Panc1 (cell line): ENCODE measurements at regions not wholly inside any gene's neighbourhood (a gene's known extent, or its start where the extent isn't known, plus 50 kb on each side); places are given as distances from the start of the nearest gene placed in this dataset.

Experiments
- REST ChIP-seq, 2 experiments: IDR thresholded peaks; 2 replicates each; pipeline ENCODE4 v1.6.1; 2011 to 2012; ENCODE audit warnings: low read depth in 2 of 2, control low read depth in 1 of 2, low read length in 1 of 2, mild to moderate bottlenecking in 1 of 2, moderate library complexity in 1 of 2; ENCODE audit not compliant: insufficient read depth in 1 of 2
- TF ChIP-seq, protein P1 (sequence below): fragments of 450-650 bp; IDR thresholded peaks from 2 replicates; pipeline ENCODE4 v1.5.1; 2017; ENCODE audit warnings: mild to moderate bottlenecking

DNA sequence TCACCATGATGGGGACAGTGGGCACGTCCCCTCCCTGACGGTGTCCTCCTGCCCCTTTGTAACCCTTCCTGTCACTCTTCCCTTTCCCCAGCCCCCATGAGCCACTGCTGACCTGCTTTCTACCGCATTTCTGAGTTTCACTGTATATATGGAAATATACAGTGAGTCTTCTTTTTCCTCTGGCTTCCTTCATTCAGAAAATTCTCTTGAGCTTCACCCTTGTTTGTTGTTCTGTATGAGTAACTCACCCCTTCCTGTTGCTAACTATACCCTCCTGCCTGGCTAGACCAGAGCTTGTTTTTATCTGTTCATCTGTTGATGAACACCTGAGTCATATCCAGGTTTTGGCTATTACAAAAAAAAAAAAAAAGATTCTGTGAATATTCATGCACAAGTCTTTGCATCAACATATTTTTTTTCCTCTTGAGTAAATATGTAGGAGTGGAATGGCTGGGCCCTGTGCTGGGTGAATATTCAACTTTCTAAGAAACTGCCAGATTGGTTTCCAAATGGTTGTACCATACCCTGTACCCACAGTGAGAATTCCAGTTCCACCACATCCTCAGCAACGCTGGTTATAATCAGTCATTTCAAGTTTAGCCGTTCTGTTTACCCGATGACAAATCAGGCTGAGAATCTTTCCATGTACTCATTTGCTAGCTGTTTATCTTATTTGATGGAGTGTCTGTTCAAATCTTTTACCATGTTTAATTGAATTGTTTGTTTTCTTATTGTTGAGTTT lies 62.0 kb downstream of the IGF2 start:
- TF ChIP-seq, protein P1, sequence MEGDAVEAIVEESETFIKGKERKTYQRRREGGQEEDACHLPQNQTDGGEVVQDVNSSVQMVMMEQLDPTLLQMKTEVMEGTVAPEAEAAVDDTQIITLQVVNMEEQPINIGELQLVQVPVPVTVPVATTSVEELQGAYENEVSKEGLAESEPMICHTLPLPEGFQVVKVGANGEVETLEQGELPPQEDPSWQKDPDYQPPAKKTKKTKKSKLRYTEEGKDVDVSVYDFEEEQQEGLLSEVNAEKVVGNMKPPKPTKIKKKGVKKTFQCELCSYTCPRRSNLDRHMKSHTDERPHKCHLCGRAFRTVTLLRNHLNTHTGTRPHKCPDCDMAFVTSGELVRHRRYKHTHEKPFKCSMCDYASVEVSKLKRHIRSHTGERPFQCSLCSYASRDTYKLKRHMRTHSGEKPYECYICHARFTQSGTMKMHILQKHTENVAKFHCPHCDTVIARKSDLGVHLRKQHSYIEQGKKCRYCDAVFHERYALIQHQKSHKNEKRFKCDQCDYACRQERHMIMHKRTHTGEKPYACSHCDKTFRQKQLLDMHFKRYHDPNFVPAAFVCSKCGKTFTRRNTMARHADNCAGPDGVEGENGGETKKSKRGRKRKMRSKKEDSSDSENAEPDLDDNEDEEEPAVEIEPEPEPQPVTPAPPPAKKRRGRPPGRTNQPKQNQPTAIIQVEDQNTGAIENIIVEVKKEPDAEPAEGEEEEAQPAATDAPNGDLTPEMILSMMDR, result no peak
- TF ChIP-seq REST (IDR thresholded peaks at IDR 0.05; ENCODE audit: insufficient read depth in 1 of 2, low read depth in 2 of 2, low read length in 1 of 2), result no peak
